ENCODE measurements at regions not wholly inside any gene's neighbourhood (a gene's known extent, or its start where the extent isn't known, plus 50 kb on each side); places are given as distances from the start of the nearest gene placed in this dataset.
"Not testable (repeated sequence)": the region's sequence is repeated elsewhere in the genome, so short reads cannot be mapped to it uniquely, and the experiment has no call there.

DNA sequence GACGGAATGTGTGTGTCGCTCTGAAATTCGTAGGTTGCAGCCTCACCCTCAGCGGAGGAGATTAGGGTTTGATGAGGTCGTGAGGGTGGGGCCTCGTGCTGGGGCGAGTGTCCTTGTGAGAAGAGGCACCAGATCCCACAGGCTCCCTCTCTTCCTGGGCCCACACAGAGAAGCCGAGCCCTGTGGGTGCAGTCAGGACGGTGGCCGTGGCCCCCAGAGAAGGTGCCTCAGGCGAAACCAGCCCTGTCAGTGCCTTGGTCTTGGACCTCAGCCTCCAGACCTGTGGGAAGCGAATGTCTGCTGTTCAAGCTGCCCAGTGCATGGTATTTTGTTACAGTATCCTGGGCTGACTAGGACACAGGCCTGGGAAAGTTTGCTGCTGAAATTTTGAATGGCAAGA, 108.0 kb upstream of the ALKAL2 start:
- no peak for DNase-seq (ENCODE audit: low spot score)

DNA sequence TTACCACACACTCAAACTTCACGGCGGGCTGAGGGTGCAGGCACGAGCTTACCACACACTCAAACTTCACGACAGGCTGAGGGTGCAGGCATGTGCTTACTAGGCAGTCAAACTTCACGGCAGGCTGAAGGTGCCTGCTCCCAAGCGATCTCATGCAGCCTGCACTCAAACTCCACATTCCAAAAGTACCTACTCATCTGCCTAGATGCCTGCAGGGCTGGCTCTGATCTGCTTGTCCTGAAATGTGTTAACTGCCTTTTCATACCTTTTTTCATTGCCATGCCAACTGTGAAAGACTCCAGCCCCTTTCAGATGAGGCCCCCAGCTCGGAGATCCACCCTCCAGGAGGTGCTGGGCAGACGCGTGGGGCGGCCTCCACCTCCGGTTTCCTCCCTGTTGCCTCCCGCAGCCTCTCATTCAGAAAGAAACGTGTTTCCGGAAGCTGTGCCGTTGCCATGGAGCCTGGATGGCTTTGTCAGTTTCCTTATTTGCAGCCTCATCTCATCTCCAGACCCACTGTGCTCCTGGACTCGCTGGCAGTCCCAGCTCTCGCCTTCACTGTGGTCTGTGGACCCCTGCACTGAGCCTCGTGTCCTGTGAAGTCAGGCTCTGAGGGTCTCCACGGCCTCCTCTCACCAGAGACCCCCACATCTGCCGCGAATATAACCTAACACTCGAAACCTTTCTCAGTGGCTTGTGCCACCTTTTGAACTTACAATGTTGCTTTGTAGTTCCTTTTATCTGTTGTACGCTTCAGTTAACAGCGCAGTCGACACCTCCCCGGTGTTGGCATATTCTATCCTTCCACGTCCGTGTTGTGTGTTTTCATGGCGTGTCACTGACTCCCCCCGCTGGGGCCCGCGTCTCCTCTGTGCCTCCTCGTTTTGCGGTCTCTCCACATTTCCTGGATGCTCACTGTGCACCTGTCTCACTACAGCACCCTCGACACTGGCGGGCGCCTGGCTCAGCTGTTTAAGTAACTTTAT, 106.1 kb upstream of the ALKAL2 start:
- no peak for DNase-seq (ENCODE audit: low spot score)

DNA sequence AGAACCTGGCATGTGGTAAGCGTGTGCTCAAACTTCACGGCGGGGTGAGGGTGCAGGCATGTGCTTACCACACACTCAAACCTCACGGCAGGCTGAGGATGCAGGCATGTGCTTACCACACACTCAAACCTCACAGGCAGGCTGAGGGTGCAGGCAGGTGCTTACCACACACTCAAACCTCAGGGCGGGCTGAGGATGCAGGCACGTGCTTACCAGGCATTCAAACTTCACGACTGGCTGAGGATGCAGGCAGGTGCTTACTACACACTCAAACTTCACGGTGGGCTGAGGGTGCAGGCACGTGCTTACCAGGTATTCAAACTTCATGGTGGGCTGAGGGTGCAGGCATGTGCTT, 105.0 kb upstream of the ALKAL2 start:
- DNase-seq (ENCODE audit: low spot score): no peak

DNA sequence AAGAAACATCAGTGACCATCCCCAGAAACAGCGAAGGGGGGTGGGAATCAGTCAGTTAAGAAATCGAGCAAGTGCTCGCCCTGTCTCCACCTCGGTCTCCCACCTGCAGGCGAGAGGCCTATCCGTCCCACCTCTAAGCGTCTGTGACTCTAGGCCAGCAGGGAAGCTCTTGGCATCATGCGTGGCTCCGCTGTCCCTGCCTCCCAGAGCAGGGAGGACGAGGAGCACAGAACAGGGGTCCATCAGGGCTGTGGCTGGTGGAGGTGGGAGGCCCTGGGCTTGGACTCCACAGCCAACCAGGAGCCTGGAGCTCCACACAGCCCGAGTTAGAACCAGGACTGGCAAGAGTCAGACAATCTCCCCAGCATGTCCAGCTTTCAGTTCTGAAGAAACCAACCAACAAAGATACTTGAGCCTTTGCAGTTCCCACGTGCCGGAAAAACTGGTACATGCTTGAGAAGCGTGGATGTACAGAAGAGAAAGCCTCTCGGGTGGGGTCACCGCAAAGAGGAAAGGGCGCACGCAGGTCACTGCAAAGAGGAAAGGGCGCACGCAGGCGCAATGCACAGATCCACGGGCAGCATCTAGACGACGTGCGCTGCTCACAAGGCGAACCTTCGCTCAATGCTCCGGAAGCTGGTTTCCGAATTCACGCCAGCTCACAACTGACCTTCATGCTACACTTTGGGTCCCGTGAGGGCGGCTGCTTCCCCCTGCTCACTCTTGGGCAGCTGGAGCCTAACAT, 104.5 kb upstream of the ALKAL2 start:
- no peak for DNase-seq (ENCODE audit: low spot score)

DNA sequence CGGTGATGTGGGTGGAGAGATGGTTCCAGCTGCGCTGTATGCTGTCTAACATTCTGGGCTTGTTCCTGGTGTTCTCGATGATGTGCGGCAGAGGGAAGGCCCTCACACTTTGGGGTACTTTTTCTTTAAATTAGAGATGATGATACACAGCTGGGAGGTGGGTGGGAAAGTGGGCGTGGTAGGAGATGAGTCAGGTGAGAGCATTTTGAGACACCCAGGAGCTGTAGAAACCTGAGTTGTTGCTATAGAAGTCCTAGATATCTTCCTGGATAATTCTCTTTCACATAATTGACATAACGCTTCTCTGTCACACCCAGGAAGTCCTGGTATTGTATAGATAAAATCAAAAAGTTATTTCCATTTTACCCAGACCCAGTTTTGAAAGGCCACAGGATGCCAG, 103.8 kb upstream of the ALKAL2 start:
- DNase-seq (ENCODE audit: low spot score): no peak

DNA sequence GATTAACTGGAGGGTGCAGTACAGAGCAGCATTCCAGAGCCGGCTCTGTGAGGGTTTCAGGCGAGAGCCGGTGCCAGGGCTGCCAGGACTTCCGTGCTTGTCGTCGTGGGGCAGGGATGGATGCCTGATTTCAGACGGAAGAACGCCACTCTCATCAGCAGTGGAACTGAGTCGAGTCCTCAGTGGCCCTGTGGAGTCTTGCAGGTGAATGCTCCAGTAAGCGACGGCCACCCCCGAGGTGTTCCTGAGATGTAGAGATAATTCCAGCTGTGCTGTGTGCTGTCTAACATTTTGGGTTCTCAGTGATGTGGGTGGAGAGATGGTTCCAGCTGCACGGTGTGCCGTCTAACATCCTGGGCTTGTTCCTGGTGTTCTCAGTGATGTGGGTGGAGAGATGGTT, 103.1 kb upstream of the ALKAL2 start:
- no peak for DNase-seq (ENCODE audit: low spot score)

DNA sequence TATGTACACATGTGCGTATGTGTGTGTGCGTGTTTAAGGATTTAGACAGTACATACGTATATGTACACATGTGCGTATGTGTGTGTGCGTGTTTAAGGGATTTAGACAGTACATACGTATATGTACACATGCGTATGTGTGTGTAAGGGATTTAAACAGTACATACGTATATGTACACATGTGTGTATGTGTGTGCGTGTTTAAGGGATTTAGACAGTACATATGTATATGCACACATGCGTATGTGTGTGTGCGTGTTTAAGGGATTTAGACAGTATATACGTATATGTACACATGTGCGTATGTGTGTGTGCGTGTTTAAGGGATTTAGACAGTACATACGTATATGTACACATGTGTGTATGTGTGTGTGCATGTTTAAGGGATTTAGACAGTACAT, 102.1 kb upstream of the ALKAL2 start:
- not testable (repeated sequence) for DNase-seq (ENCODE audit: low spot score)

DNA sequence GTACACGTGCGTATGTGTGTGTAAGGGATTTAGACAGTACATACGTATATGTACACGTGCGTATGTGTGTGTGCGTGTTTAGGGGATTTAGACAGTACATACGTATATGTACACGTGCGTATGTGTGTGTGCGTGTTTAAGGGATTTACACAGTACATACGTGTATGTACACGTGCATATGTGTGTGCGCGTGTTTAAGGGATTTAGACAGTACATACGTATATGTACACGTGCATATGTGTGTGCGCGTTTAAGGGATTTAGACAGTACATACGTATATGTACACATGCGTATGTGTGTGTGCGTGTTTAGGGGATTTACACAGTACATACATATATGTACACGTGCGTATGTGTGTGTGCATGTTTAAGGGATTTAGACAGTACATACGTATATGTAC, 100.9 kb upstream of the ALKAL2 start:
- not testable (repeated sequence) for DNase-seq (ENCODE audit: low spot score)

DNA sequence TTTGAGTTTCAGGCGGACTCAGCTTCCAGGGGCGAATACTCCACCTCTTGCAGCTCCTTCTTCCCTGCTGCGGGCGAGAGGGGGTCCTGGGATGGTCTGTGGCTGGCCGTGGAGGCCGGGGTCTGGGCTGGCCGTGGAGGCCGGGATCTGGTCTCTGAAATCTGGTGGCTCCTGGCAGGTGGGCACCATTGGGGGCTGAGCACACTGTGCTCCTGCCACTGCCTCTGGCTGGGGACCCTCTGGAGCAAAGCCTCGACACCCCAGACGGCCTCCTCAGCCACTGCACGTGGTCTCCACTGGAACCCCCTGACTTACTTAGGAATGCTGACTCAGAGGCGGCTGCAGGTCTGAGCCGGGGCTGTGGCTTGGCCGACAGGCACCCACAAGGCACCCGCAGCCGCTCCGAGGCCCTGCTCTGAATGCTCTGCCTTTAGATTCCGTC, 100.1 kb upstream of the ALKAL2 start:
- no peak for DNase-seq (ENCODE audit: low spot score)

DNA sequence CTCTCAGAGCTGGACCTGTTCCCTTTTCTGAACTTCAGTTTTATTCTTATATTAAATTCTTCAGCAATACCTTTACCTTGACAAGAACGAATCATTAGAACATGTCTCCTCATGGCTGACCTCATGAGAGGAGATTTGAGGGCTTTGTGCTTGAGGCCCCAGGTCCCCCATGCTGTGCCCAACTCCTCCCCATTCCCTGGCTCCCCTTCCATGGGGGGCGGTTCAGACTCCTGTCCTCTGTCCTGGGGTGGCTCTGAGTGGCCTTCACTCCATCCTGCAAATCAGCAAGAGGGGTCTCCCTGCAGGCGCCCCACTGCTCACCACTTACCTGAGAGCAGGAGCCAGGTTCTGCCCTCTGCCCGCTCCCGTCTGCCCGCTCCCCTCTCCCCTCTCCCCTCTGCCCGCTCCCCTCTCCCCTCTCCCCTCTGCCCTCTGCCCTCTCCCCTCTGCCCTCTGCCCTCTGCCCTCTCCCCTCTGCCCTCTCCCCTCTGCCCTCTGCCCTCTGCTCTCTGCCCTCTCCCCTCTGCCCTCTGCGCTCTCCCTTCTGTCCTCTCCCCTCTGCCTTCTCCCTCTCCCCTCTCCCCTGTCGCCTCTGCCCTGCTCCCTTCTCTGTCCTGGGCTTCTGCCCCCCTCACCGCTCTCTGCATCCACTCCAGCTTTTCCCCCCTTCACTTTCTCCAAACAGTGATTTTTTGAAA, 98.7 kb upstream of the ALKAL2 start:
- no peak for DNase-seq (ENCODE audit: low spot score)

DNA sequence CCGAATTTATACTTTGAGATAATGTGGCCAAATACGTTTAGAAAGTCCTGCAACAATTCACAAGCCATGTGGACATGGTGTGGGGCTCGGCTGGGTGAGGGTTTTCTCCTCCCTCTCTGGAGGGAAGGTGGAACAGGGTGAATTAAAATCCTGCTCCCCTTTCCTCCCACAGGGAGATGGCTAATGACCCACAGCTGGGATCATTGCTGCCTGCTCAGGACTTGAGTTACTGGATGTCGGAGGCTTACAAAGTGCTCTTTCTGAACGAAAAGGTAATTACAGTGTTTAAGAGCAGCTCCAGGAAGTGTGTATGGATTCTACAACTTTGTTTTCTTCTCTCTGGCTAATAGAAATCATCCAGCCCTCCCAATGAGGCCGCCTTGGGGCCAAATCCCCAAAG, 97.9 kb upstream of the ALKAL2 start:
- DNase-seq (ENCODE audit: low spot score): no peak

DNA sequence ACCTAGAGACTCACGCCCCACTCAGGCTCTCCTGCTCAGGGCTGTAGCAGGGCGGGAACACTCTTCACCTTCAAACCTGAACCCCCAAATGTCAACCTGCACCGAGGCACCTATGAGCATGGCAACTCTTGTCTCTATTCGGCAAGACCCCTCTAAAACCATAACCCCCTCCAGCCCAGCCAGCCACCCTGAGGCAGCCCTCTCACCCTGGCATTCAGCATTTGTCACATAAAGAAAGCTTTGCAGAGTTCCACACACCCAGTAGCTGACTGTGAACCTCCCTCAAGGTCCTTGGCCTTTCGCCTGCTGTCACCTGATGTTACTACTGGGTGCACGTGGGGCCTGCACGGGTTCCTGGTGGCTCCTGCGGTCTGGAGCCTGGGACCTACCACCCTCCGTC, 97.2 kb upstream of the ALKAL2 start:
- no peak for DNase-seq (ENCODE audit: low spot score)

DNA sequence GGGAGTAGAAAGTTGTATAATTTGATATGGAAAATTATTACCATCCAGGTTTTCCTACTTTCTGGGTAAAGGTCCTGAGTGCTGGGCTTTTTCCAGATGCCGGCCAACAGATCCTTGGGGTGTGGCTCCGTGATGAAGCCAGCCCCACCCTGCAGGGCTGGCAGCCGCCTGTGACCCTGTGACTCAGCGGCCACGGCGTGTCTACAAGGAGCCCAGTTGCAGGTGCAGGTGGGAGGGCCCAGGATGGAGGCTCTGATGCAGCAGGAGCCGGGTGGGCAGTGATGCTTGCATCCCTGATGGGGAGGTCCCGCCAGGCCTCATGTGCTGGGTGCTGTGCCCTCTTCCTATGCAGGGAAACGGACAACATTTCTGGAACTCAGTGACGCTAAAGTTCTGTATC, 96.0 kb upstream of the ALKAL2 start:
- no peak for DNase-seq (ENCODE audit: low spot score)

DNA sequence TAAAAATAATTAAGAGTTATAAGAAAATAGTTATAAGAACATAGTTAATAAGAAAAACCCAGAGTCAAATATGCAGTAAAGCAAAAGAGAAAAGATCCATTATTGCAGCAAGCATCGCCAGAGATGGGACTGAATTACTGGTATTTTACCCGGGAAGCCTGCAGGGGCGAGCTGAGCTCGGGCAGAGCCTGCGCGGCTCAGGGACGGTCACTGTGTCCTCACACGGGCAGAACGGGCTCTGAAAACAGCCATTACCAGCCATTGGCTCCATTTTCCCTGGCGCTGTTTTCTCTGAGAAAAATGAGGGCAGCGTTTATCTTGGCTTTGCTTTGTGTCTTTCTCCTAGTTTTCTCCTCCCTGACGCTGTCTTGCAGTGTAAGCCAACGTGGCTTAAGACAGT, 95.3 kb upstream of the ALKAL2 start:
- DNase-seq (ENCODE audit: low spot score): no peak

DNA sequence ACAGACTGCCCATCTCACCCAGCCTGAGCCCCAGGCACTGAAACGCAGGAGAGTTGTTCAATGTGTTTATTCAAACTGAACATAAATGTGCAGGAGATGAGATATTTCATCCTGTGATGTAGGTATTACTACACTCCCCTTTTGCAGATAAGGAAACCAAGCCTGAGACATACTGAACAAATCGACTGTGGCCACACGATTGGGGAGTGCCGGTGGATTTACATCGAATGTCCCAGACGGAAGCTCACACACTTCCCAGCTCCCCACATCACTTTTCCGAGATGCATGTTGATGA, 94.8 kb upstream of the ALKAL2 start:
- no peak for DNase-seq (ENCODE audit: low spot score)

DNA sequence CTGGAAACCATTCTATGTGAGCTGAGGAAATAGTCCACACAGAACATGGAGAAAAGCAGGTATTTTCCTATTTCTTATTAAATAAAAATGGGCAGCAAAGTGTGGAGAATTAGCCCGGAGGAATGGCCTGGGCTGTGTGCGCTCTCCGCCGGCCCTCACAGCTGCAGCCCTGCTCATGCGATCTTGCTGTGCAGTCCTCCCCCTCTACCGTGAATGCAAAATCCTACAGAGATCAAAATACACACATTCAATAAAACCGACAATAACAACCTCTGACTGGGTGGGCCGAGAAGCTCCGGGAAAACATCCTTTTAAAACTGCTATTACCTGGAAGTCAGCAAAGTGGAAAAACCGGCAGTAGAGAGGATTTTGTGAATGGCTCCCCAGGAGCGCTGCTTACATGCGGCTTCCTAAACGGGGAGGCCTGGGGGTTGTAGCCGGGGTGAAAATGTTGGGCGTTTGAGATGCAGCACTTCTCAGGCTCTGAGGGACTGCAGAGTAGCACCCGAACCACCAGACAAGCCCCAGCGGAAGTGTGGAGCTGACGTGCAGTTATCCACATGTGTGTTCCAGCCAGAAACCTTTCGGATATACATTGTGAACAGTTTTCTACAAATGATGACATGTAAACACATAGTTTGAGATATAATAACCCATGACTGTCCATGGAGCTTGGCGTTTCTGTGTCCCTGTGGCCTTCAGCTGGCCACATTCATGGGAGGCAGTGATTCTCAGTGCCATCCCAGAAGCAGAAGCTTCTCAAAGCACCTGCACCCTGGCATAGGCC, 94.2 kb upstream of the ALKAL2 start:
- DNase-seq (ENCODE audit: low spot score): no peak

DNA sequence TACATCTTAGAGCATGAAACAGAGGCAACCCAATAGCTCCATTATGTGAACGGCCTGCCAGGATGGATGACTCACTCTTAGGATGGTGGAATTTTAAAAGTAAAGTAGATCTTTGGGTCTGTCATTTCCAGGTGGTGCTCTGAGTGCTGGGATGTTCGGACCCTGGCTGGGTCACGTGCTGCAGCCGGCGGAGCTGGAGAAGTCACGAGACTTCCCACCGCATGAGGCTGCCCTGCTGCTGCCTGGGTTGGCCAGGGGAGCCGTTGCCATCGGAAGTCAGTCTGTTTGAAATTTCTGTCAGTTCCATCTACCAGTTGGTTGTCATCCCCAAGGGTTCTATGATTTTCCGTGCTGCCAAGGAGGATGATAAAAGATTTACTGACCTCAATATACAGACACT, 93.3 kb upstream of the ALKAL2 start:
- DNase-seq (ENCODE audit: low spot score): no peak

DNA sequence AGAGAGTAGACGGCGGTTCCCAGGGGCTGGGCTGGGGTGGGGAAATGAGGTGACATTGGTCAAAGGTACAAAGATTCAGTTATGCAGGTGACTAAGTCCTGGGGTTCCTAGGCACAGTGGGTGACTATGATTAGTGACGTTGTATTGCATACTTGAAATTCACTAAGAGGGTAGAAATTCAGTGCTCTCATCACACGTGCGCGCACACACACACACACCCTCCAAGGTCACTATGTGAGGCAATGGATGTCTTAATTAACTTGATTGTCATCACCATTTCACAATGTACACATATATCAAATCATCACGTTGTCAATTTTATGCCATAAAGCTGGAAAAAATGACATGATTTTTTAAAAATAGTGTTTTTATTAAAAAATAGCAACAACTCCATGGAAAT, 92.9 kb upstream of the ALKAL2 start:
- no peak for DNase-seq (ENCODE audit: low spot score)

DNA sequence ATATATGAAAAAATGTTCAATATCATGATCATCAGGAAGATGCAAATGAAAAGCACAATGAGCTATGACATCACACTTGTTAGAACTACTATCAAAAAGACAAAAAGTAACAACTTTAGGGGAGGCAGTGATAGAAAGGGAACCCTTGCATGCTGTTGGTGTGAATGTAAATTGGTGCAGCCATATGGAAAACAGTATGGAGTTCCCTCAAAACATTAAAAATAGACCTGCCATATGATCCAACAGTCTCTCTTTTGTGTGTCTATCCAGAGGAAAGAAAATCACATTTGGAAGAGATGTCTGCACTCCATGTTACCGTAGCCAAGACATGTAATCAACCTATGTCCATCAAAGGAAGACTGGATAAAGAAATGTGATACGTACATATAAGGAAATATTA, 92.3 kb upstream of the ALKAL2 start:
- DNase-seq (ENCODE audit: low spot score): no peak

DNA sequence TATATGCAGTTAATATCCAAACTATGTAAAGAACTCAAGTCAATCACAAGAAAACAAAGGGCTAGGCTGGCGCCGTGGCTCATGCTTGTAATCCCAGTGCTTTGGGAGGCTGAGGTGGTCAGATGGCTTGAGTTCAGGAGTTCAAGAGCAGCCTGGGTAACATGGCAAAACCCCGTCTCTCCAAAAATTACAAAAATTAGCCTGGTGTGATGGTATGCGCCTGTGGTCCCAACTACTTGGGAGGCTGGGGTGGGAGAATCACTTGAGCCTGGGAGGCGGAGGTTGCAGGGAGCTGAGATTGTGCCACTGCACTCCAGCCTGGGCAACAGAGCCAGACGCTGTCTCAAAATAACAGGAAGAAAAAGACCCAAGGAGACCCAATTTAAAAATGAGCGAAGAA, 91.9 kb upstream of the ALKAL2 start:
- DNase-seq (ENCODE audit: low spot score): no peak

DNA sequence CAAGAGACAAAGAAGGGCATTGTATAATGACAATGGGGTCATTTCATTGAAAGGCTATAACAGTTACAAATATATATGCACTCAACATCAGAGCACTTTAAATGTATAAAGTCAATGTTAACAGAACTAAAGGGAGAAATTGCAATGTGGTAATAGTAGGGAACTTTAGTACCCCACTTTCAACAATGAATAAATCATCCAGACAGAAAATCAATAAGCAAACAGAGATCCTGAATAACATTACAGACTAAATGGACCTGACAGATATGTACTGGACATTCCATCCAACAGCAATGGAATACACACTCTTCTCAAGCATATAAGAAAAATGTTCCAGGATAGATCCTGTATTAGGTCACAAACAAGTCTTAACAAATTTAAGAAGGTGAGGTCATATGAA, 90.5 kb upstream of the ALKAL2 start:
- DNase-seq (ENCODE audit: low spot score): no peak

DNA sequence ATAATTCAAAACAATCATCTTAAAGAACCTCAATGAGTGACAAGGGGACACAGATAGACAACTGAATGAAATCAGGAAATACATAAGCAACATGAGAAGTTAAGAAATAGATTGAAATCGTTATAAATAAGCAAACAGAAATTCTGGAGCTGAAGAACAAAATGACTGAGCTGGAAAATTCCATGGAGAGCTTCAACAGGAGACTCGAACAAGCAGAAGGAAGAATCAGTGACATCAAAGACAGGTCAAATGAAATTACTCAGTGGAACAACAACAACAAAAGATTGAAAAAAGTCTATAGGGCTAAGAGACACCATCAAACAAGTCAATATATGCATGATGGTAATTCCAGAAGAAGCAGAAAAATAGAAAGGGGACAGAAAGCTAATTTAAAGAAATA, 89.5 kb upstream of the ALKAL2 start:
- no peak for DNase-seq (ENCODE audit: low spot score)
